GM12865 (cell line): ENCODE measurements at regions not wholly inside any gene's neighbourhood (a gene's known extent, or its start where the extent isn't known, plus 50 kb on each side); places are given as distances from the start of the nearest gene placed in this dataset.

Source experiments
- DNase-seq: peaks from one replicate; pipeline ENCODE4 v3.0.0; 2010; ENCODE audit warnings: low read depth
- H3K4me3 ChIP-seq: 2 replicates; pipeline ENCODE4 v1.5.1; 2011; ENCODE audit warnings: mild to moderate bottlenecking, low read depth, low read length, control low read depth
- CTCF ChIP-seq: IDR thresholded peaks from 2 replicates; pipeline ENCODE4 v1.5.1; 2011; ENCODE audit warnings: low read length, control low read depth, low read depth, inconsistent platforms; ENCODE audit not compliant: insufficient read depth; ENCODE audit errors: missing control alignments

DNA sequence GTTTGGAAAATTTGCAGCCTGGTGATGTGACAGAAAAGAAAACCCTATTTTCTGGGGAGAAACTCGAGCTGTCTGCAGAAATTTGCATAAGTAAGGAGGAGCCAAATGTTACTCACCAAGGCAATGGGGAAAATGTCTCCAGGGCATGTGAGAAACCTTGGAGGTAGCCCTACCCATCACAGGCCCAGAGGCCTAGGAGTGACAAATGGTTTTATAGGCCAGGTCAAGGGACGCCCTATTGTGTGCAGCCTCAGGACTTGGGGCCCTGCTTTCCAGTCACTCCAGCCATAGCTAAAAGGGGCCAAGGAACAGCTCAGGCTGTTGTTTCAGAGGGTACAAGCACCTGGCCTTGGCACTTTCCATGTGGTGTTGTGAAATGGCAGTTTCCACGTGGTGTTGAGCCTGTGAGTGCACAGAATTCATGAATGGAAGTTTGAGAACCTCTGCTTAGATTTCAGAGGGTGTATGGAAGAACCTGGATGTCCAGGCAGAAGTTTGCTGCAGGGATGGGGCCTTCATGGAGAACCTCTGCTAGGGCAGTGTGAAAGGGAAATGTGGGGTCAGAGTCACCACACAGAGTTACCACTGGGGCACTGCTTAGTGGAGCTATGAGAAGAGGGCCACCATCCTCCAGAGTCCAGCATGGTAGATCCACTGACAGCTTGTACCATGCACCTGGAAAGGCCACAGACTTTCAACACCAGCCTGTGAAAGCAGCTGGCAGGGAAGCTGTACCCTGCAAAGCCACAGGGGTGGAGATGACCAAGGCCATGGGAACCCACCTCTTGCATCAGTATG lies 637.6 kb upstream of the EPHA5 start:
- DNase-seq = no peak
- no peak for TF ChIP-seq CTCF

GRCh38 chr4:66300336-66300934 lies 630.1 kb upstream of the EPHA5 start:
- no peak for TF ChIP-seq CTCF
- H3K4me3 ChIP-seq = no peak overlapping the region
- DNase-seq = no peak

More for the DNA sequence above, 637.6 kb upstream of the EPHA5 start:
- H3K4me3 ChIP-seq = no peak overlapping the region

DNA sequence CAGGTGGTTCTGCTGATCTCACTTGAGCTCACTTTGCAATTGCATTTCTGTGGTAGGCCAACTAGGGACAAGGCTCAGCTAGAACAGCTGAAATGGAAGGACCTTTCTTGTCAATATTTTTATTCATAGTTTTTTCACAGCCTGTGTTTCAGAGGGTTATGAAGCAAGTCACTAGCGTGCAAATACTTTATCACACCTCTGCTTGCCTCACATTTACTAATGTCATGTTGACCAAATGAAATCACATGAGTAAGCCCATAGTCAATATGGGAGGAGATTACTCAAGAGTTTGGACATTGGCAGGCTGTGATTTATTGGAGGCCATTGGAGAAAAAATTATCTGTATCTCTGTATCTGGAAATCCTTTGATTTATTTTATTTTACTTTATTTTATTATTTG lies 628.3 kb upstream of the EPHA5 start:
- H3K4me3 ChIP-seq = no peak overlapping the region
- DNase-seq = no peak
- TF ChIP-seq CTCF = no peak

DNA sequence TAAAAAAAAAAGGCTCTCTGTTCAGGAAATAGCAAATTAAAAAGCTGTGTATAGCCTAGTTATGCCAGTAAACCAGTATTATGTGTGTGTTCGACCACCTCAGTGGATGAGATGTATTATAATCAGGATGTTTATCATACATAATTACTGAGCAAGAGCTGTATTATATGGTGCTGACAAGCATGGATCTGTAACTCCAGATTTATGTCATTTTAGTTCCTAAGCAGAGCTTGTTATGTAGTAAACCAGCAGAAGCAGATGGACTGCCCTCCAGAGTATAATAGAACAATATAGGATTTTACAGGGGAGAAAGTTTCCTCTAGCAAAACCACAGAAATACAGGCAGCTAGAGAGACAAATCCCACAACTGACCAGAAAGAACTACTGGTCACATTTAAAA lies 627.4 kb upstream of the EPHA5 start:
- no peak for DNase-seq
- no peak for TF ChIP-seq CTCF
- H3K4me3 ChIP-seq = no peak overlapping the region

DNA sequence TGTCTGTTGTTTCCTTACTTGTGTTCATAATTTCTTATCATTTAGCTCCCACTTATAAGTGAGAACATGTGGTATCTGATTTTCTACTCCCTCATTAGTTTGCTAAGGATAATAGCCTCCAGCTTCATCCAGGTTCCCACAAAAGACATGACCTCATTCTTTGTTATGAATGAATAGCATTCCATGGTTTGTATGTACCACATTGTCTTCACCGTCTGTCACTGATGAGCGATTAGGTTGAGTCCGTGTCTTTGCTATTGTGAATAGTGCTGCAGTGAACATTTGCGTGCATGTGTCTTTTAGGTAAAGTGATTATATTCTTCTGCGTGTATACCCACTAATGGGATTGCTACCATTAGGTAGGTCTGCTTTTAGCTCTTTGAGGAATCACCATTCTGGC lies 624.3 kb upstream of the EPHA5 start:
- no peak overlapping the region for H3K4me3 ChIP-seq
- no peak for TF ChIP-seq CTCF
- no peak for DNase-seq

DNA sequence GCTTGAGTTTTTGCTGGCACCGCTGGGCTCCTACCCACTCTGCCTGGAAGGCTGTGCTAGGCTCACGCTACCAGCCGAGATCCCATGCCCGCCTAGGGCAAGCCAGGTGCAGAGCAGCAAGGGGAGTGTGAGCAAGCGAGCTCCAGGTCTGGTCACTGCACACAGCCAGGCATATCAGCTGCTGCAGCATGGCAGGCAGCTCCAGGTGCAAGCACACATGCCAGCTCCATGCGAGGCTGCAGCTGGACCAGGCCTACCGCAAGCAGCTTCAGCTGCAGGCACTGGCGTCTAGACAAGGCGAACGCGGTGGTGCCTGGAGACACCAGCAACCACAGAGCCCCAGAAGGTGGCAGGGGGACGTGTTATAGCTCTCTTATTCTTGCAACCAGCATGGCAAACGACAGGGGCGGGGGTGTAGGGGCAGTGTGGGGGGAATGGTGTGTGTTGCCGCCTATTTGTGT lies 614.7 kb upstream of the EPHA5 start:
- no peak overlapping the region for H3K4me3 ChIP-seq
- no peak for DNase-seq
- TF ChIP-seq CTCF = no peak
